NT2/D1 (cell line): ENCODE measurements at regions not wholly inside any gene's neighbourhood (a gene's known extent, or its start where the extent isn't known, plus 50 kb on each side); places are given as distances from the start of the nearest gene placed in this dataset.

Source experiments
- YY1 ChIP-seq: IDR thresholded peaks from 2 replicates; pipeline ENCODE4 v1.6.1; 2011; ENCODE audit not compliant: insufficient read length, insufficient read depth
- ZNF274 ChIP-seq: IDR thresholded peaks from 2 replicates; pipeline ENCODE4 v1.6.1; 2011; ENCODE audit warnings: mild to moderate bottlenecking, low read depth, low read length

- TF ChIP-seq YY1: no peak
- no peak for TF ChIP-seq ZNF274
Measured at GRCh38 chr20:12942123-12942522, 66.6 kb upstream of the SPTLC3 start.
